SH-SY5Y (cell line): ENCODE measurements at regions not wholly inside any gene's neighbourhood (a gene's known extent, or its start where the extent isn't known, plus 50 kb on each side); places are given as distances from the start of the nearest gene placed in this dataset.

Experiments used
- GATA2 ChIP-seq: IDR thresholded peaks from 2 replicates; pipeline ENCODE4 v1.6.1; 2011; ENCODE audit warnings: mild to moderate bottlenecking, low read depth, low read length
- GATA3 ChIP-seq: IDR thresholded peaks from 2 replicates; pipeline ENCODE4 v1.6.1; 2011; ENCODE audit warnings: low read depth, mild to moderate bottlenecking, low read length, moderate library complexity

DNA sequence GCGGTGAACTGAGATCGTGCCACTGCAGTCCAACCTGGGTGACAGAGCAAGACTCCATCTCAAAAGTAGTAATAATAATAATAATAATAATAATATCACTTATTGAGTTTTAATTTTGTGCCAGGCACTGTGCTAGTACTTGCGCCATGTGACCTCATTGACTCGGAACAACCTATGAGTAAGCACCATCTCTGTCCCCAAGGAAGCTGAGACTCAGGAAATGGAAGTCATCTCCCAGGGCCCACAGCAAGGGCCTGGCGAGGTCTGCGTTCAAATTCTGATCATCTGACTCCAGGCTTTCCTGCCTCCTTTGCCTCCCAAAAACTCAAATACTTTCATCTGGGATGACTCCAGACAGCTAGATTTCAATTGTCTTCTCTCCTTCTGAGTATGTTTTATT, 162.9 kb downstream of the SEC14L1 start:
- TF ChIP-seq GATA2 = no peak
- no peak for TF ChIP-seq GATA3
